ENCODE measurements at regions not wholly inside any gene's neighbourhood (a gene's known extent, or its start where the extent isn't known, plus 50 kb on each side); places are given as distances from the start of the nearest gene placed in this dataset.

GRCh38 chr14:38070061-38070588, 137.6 kb upstream of the SSTR1 start:
- no peak for DNase-seq

- no peak for DNase-seq
Measured at GRCh38 chr14:38073641-38074040, 134.1 kb upstream of the SSTR1 start.

- DNase-seq = no peak
Measured at GRCh38 chr14:38074081-38074480, 133.6 kb upstream of the SSTR1 start.

GRCh38 chr14:38074754-38075153, 132.9 kb upstream of the SSTR1 start:
- no peak for DNase-seq

- no peak for DNase-seq
Measured at GRCh38 chr14:38078393-38078792, 129.3 kb upstream of the SSTR1 start.

- DNase-seq = no peak
Measured at GRCh38 chr14:38079268-38079667, 128.4 kb upstream of the SSTR1 start.

GRCh38 chr14:38079886-38080285, 127.8 kb upstream of the SSTR1 start:
- DNase-seq = no peak

GRCh38 chr14:38080696-38081095, 127.0 kb upstream of the SSTR1 start:
- DNase-seq = no peak

GRCh38 chr14:38083039-38083438, 124.7 kb upstream of the SSTR1 start:
- DNase-seq = no peak

- no peak for DNase-seq
Measured at GRCh38 chr14:38089123-38089522, 118.6 kb upstream of the SSTR1 start.

GRCh38 chr14:38090506-38090905, 117.2 kb upstream of the SSTR1 start:
- DNase-seq = no peak

GRCh38 chr14:38098074-38098836, 109.4 kb upstream of the SSTR1 start:
- no peak for DNase-seq

GRCh38 chr14:38101679-38102078, 106.0 kb upstream of the SSTR1 start:
- no peak for DNase-seq

GRCh38 chr14:38103542-38104225, 104.0 kb upstream of the SSTR1 start:
- DNase-seq = no peak

GRCh38 chr14:38105106-38105702, 102.5 kb upstream of the SSTR1 start:
- no peak for DNase-seq

GRCh38 chr14:38107216-38107631, 100.5 kb upstream of the SSTR1 start:
- no peak for DNase-seq

- DNase-seq = no peak
Measured at GRCh38 chr14:38108681-38109080, 99.0 kb upstream of the SSTR1 start.

GRCh38 chr14:38110258-38110657, 97.4 kb upstream of the SSTR1 start:
- no peak for DNase-seq

GRCh38 chr14:38111046-38111445, 96.7 kb upstream of the SSTR1 start:
- no peak for DNase-seq

GRCh38 chr14:38113546-38113945, 94.2 kb upstream of the SSTR1 start:
- DNase-seq = no peak

- no peak for DNase-seq
Measured at GRCh38 chr14:38116895-38117294, 90.8 kb upstream of the SSTR1 start.

- no peak for DNase-seq
Measured at GRCh38 chr14:38120109-38120508, 87.6 kb upstream of the SSTR1 start.

GRCh38 chr14:38121320-38122020, 86.2 kb upstream of the SSTR1 start:
- no peak for DNase-seq
